ENCODE measurements at regions not wholly inside any gene's neighbourhood (a gene's known extent, or its start where the extent isn't known, plus 50 kb on each side); places are given as distances from the start of the nearest gene placed in this dataset.

DNA sequence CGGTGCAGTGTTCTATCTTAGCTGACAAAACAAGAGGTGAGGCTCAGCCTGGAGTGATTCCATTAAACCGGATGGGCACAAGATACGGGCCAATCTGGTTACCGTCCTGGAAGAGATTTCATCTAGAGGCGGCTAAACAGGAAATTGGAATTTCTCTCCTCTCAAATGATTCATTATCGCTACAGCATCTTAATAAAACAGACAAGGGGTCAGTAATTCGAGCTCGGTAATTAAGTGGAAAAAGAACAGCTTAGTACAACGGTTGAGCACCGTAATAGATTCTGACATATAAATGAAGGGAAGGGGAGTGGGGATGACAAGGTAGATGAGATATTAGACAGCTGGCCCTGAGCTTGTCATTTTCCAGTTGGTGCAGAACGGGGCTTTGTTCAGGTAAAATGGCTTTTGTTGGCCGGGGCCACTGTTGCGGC lies 137.2 kb downstream of the EDN3 start:
- no peak for DNase-seq

DNA sequence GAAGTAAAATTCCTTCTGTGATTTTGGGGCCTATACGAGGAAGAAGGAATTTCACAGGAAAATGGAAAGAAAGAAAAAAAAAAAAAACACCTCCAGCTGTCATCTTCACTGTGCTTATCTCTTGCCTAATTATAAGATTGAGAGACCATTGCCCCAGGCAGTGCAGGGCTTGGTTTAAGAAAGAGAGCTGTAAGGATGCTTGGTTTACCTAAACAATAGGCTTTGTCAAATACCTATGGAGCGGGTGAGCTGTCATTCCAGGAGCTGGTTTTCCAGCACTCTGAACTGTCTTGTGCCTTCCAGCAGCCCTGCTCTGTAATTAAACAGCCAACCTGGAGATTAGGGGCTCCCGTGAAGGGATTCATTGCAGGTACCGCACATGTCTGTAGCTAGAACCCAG lies 137.8 kb downstream of the EDN3 start:
- DNase-seq = no peak

DNA sequence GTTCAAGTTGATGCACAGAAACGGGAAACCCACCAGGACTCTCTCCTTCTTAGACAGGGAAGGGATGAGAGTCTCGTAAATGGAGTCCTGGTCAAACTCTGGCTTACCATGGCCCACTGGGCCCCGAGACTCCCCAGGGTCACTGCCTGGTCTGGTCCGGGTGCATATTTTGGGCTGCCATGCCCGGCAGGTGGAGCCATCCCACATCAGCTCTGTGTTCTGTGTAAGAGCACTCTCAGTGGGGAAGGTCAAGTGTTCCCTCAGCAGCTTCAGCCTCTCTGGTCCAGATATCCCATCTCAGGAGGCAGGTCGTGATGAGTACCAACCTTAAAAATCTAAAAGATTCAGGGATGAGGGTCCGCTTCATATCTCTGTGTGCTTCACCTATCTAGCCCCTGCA lies 138.8 kb downstream of the EDN3 start:
- no peak for DNase-seq

DNA sequence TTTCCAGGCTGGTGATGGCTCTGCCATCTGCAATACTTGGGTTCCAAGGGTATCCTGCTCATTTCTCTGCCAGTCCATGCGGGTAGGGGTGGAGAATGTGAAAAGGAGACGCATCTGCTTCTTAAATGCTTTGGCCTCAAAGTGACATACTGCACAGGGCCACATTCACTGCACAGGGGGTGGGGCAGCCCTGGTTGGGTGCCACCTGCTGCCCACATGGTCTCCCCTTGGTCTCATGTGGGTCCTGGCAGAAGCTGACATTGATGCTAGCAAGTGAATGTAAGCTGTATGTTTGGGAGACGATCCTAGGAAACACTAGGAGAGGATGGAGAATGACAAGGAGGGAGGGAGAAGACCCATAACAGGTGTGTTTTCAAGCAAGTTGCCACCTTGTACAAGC lies 140.9 kb downstream of the EDN3 start:
- DNase-seq = no peak

DNA sequence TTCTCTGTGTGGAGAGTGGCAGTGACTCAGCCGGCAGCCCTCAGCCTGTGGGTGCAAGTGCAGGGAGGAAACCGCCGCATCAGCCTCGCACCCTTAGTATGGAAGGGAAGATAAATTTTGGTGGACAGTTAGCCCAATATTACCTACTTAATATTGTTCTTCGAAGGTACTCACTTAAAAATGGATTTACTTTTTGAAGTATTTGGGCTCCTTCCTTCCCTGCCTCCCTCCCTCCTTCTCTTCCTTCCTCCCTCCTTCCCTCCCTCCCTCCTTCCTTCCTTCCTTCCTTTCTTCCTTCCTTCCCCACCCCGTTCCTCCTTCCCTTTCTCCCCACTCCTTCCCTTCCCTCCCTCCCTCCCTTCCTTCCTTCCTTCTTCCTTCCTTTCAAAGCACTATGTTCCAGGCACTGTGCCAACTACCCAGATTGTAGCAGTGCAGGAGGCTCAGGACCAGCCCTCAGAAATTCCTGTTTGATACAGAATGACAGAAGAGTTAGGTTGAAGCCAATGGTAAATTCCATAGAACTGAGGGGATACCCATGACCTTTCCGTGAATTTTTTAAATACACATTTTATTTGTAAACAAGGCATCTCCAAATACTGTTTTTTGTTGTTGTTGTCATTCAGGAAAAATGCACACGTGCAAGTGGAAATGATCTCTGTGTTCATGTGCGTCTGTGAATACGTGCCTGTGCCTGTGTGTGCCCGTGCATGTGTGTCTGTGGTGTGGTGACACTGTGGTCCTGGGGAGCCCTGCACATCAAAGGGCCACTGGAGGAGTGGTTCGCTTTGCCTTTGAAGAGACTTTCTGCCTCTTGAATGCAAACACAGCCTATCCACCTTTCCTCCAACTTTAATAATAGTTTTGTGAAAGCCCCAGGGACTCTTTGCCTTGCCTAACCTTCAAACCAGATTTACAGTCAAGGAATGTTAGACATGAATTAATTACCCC lies 141.7 kb downstream of the EDN3 start:
- no peak for DNase-seq

DNA sequence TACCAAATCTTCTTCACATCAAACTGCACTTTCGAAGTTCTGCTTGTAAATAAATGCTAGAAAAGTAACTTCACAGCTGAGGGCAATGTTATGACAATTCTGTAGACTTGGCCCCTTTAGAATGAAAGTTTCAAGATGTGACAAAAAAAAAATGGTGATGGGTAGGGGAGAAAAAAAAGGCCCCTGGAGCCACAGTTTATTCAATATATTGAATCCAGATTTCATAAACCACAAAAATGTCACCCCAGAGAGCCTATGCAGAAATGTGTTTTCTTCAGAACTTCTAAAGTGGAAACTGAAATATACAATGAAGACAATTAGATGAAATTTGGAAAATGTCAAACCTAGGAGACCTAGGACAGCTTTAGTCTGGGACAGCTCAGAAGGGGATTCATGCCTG lies 143.1 kb downstream of the EDN3 start:
- DNase-seq = no peak

DNA sequence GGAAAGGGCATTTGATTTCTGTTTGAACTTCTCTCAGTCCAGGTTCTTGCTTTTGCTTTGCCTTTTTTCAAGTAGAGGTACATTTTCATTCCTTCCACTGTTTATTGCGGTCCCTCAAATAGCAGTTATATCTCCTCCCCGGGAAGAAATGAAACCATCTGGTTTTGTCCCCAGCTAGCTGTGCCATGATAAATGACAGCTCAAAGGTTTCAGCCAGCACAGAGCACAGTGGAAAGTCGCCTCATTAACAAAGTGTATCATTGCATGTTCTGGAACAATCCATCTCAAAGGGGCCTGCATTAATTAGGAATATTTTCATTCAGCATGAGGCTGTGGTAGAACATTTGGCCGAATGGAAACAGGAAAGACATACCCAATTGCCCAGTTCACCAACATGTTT lies 146.0 kb downstream of the EDN3 start:
- no peak for DNase-seq

DNA sequence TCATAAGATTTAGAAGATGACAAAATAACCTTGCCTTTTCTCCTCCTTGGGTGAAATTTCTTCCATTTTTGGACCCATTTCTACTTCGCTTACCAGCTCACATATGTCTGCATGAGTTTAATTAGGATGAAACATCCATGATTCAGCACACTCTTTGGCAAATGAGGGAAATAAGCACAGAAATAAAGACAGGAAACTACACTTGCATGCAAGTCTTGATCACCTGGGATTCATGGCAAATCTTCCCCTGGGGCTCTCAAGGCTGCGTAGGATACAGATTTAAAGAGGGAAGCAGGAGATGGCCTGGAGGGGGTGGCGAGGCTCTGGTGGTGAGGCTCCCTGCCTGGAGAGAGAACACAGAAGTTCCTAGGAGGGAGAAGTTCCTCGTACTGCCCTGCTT lies 147.8 kb downstream of the EDN3 start:
- no peak for DNase-seq

DNA sequence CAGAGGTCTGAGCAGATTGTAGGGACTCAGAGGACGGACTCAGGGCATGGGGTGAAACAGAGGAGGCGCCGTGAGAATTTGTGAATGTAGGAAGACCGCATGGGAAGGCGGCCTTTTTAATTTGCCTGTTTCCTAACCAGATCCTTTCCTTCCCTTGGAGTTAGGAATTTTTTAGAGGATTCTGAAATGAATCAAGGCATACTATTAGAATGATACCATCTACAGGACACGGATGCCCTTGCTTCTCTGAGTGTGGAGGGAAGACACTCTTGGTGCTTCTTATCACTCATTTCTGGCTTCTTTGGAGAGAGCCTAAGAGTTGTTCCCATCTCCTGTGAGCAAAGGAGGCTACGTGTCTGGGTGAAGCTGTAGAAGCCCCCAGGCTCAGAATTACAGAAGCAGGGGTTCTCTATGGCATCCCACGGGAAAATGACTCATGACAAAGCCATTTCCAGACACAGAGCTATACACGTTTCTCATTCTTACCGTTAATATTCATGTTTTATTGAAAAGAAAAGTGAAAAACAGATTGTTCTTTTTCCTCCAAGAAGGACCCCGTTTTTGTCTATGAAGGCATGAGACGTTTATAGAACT lies 148.5 kb downstream of the EDN3 start:
- no peak for DNase-seq

DNA sequence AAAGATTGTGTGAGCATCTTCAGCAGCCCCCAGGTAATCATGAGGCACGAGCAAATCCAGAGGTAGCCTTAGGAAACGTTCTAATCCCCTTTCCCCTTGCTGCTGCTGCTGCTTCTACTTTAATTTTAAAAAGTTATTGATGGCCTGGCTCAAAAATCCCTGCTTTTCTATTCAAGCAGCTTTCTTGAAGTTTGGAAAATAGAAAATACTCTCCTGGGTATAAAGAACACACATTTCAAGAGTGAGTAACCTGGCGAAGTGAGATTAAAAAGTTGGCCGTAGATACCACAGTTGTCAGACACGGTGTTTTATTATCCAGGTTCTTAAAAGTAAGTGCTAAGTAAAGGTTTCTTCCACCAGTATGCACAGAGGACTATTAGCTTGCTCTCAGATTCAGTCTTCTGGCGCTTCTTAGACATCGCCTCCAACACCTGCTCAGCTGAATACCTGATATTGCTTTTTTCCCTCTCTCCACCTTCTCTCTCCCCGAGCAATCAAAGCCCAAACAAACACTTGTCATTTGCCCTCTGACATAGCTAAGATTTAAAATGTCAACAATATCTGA lies 150.7 kb downstream of the EDN3 start:
- DNase-seq = no peak

DNA sequence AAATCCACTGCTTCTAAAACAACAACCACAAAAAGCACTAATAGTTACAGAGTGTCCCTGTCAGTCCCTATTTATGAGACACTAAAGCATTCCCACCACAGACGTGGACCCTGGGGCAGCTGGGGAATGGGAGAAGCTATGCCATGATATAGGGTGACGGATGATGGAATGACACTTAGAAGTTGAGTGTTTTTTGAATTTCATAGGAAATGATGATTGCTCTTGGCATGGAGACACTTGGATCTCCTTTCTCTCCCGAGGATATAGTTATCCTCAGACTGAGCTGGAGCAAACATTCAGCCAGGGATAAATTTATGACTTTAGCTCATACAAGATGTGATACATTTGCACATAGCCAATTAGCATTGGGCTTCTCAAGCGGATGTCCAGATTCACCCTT lies 151.2 kb downstream of the EDN3 start:
- DNase-seq = no peak

DNA sequence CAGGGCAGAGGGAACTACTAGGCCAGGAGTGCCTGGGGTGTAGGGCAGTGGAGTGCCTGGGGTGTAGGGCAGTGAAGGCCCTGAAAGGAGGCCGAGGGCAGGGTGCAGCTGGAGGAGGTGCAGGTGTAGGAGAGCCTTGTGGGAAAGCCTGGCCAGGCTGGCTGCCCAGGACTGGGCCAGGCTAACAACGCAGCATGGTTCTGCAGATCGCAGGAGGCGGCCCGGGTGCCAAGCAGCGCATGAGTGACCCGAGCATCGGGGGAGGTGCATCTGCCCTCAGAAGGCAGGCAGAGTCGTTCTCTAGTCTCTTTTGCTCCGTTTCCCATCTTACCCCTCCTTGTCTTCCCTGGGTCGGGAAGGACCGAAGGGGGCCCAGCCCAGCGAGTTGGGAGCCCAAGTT lies 151.5 kb upstream of the PHACTR3 start:
- no peak for DNase-seq

DNA sequence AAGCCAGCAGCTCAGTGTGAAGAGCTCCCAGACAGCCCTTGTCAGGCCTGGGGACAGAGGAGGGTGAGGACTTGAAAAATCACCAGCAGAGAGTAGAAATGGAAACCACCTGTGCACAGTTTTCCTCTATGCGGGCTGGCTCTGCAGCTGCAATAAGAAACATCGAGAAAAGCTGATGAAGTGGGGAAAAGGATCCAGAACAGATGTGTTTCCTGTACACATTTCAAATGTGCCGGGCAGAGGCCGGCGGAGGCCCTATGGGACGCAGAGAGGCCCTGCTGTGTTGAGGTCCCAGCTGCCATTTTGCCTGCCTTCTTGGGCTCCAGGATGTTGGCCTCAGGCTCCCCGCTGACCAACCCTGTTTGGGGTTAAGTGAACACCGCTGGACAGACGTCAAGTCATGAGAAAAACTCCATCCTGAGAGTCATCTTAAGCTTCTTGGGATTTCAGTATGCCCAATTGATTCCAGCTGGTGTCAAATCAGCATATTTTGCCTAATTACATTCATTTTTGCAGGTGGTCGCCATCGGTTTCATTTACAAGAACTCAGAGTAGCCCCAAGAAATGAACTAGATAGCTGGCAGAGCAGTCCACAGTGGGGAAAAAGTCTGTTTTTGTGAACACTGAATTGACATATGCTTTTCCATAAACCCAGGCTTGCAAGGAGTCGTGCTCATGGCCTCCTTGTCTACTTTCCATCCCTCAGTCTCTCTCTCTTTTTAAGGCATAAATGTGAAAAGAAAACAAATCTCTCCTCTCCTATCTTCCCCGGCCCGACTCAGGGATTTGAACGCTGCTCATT lies 150.4 kb upstream of the PHACTR3 start:
- no peak for DNase-seq

DNA sequence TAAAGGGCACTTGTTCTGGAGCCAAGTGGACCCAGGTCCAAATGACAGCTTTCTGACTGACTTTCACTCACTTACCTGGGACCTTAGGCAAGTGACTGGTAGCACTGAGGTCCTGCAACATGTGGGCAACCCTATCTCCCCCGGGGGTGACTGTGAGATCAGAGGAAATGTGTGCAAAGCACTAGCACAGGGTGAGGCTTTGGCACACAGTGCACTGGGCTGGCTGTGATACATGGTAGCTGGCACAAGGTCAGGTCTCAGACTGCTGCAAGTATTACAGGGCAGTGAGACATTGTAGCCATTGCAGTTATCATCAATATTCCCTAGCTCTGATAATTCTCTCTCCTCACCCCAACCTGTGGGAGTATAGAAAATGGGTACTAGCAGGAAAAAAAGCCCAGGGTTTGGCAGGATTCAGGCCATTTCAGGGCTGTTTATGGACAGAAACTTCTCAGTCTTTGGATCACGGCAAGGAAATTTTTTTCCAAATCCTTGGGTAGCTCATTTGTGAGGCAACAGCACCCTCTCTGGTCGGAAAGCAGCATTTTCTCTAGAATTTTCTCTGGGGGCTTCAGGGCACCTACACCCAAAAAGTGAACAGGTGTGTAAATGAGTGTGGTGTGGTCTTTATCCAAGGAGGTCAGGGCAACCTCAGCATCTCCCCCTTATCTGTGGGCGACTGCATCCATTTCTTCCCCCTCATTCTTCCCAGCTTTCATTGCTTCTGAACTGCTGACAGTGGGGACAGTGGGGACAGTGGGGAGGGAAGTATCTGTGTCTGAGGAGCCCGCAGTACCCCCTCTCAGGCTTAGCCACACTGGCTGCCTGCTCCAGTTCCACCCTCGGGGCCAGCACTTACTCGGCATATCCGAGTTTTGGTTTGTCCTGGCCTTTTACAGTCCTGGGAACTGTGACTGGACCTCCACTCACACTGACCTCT lies 148.7 kb upstream of the PHACTR3 start:
- DNase-seq = peak; percentile 63

DNA sequence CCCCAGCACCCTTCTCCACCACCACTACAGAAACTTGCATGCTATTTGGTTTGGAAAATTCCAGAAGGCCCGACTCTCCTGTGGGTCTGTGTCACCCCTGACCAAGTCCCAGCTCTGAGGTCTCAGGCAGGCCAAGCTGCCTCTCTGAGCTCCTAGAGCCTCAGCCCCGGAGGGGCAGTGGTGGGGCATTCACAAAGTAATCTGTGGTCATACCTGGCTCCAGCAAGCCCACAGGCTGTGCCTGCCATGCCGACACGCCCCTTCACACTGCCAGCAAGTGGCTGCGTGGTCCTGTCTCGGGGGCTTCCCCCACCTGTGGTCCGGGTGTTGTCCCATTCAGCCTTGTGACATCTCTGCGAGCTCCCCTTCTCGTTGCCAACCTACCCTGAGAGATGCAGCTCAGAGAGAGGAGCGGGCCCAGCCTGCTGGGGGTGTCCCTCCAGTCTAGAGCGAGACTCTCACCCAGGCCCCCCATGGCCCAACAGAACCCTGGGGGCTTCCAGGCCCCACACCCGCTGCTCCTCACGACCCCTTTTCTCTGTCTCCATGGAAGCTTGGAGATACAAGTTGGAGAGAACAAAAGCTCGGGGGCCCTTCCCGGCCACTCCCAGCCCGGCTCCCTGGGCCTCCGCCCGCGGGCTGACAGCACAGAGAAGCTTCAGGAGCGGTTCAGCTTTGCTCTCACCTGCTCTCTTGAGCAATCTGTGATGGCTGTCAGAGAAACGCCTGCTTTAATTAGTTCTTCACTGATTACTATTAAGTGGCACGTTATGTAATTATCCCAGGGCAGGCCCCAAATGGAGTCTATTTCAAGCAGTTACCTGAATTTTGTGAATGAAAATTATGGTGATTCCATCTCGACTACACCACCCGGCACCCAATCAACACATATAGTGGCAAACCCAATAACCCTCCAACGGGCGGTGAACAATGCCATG lies 147.7 kb upstream of the PHACTR3 start:
- DNase-seq = no peak

DNA sequence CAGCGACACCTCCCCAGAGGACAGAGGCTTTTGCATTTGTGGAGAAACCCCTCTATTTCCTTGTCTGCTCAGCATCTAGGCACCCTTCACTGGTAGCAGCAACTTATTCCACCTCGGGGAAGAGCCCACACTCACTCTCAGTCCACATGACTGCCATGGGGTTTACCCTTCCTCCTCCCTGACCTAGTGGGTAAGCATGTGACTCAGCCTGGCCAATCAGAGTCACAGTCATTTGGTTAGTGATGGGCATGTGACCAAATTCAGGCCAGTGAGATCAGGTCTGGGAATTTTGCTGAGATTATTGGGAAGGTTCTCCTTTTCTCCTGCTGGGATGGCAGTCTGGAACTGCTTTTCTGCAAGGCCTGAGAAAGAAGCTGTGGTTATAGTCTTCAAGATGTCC lies 145.7 kb upstream of the PHACTR3 start:
- no peak for DNase-seq

DNA sequence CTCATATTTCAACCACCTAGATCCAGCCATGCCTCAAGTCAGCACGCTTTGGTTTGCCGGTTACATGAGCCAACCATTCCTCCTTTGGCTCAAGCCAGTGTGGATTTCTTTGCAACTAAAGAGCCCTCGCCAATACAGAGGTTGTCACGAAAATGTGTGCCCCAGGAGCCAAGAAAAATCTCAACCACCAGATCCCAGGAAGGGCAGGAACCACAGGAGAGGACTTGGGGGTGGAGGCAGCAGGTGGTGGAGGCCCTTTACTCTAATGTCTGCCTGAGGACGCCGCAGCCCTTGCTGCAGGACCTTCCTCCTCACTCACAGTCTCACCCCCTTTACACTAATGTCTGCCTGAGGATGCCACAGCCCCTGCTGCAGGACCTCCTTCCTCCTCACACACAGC lies 144.8 kb upstream of the PHACTR3 start:
- DNase-seq = no peak

DNA sequence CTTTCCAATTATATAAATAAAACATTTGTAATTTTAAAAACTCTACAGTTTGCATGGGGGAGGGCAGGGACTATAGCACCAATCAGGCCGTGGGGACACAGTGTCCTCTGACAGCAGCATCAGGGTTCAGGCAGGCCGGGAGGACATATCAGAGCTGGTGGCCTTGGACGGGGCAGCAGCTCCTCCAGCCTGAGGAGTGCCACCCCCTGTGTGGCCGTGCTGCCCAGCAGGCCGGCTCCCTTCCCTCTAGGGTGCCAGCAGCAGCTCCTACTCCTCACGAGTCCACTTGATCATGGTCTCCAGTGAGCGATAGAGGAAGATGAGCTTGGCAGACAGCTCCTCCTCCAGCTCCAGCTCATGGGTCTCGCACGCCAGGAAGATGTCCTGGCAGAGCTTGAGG lies 144.0 kb upstream of the PHACTR3 start:
- no peak for DNase-seq

DNA sequence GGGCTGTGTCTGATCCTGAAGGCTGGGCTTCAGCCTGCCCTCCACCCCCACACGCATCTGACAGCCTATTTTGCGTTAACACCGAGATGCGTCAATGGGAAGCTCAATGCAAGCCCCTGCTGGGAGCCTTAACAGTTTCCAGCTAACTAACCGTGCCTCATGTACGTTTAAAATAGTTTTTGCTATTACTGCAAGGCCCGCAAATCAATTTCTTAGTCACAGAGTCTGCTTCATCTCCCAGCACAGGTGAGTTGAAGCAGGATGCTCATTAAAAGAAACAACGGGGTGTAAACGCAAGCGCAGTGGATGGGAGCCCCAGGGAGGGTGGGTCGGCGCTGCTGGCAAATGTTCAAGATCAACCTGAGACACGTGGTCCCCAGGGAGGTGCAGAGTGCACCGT lies 142.8 kb upstream of the PHACTR3 start:
- no peak for DNase-seq

DNA sequence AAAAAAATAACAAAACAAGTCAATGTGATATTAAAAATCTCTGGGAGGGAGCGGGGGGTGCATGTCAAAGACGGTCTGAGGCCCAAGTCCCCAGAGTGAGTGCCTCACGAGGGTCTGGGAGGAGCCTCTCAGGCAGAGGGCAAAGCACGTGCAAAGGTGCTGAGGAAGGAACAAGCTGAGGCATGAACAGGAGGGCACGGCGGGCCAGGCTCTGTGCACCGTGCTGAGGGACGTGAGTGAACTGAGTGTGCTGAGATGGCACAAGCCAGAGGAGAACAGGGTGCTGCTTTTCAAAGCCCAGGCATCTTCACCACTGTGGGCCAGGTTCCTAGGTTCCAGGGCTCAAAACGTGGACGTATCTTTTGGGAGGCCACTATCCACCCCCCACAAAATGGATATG lies 142.1 kb upstream of the PHACTR3 start:
- DNase-seq = no peak

DNA sequence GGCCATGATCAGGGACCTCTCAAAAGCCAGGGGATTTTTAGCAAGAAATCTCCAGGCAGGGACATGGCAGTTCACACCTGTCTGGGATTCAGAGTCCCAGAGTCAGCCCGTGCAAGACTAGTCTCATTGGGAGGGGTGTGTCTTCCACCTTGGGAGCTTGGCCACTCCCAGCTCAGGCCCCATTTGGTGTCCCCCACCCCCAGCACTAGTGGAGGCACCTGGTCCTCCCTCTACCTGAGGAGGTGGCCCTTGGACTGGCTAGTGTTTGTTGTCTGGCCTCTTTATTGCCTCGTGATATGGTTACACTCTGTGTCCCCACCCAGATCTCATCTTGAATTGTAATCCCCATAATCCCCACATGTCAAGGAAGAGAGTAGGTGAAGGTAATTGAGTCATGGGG lies 140.8 kb upstream of the PHACTR3 start:
- DNase-seq = no peak

Data from NCI-H1105 (cell line).